Keratinocyte (primary cell): ENCODE measurements at regions not wholly inside any gene's neighbourhood (a gene's known extent, or its start where the extent isn't known, plus 50 kb on each side); places are given as distances from the start of the nearest gene placed in this dataset.

Experiments
- DNase-seq: peaks from one replicate; pipeline ENCODE4 v3.0.0-alpha.2; 2011; ENCODE audit warnings: low read depth, missing footprints, low spot score
- FAIRE-seq: peaks from 2 replicates; lab custom pipeline; 2011; peaks lifted over from hg19 to GRCh38; lab: Jason Lieb, UNC
- H2AFZ ChIP-seq: 2 replicates; pipeline ENCODE4 v1.6.0; 2012; ENCODE audit warnings: low read length, control low read depth, inconsistent platforms; ENCODE audit not compliant: control insufficient read depth
- H3K27ac ChIP-seq: 2 replicates; pipeline ENCODE4 v1.5.1; 2011; ENCODE audit warnings: low read length; ENCODE audit not compliant: control insufficient read depth, insufficient read depth
- H3K27me3 ChIP-seq: 3 replicates; pipeline ENCODE4 v1.6.0; 2011; ENCODE audit warnings: low read length; ENCODE audit not compliant: control insufficient read depth, insufficient read depth; ENCODE audit errors: extremely low read depth
- H3K36me3 ChIP-seq, 2 experiments: 2 replicates in 1 of 2; 3 replicates in 1 of 2; pipeline ENCODE4 v1.5.1; 2011; ENCODE audit warnings: low read length in 2 of 2, mild to moderate bottlenecking in 1 of 2; ENCODE audit not compliant: control insufficient read depth in 2 of 2, insufficient read depth in 2 of 2; ENCODE audit errors: extremely low read depth in 1 of 2
- H3K4me1 ChIP-seq: 3 replicates; pipeline ENCODE4 v1.5.1; 2011; ENCODE audit warnings: low read length; ENCODE audit not compliant: control insufficient read depth, insufficient read depth; ENCODE audit errors: extremely low read depth
- H3K4me2 ChIP-seq: 3 replicates; pipeline ENCODE4 v1.6.0; 2011; ENCODE audit warnings: low read depth, low read length; ENCODE audit not compliant: control insufficient read depth, insufficient read depth; ENCODE audit errors: extremely low read depth
- H3K4me3 ChIP-seq, 3 experiments: fragments of 200-600 bp in 1 of 3; sonication (generic) in 1 of 3; 2 replicates in 2 of 3; 3 replicates in 1 of 3; pipeline ENCODE4 v1.5.1; 2011 to 2016; ENCODE audit warnings: low read length in 3 of 3, mild to moderate bottlenecking in 3 of 3, control low read depth in 2 of 3, inconsistent platforms in 1 of 3, low read depth in 1 of 3, mixed read lengths in 1 of 3, mixed run types in 1 of 3, moderate library complexity in 1 of 3; ENCODE audit not compliant: control insufficient read depth in 2 of 3, insufficient read depth in 2 of 3; ENCODE audit errors: extremely low read depth in 1 of 3
- H3K79me2 ChIP-seq: 2 replicates; pipeline ENCODE4 v1.6.0; 2012; ENCODE audit warnings: low read length; ENCODE audit not compliant: control insufficient read depth, insufficient read depth
- H3K9ac ChIP-seq: 3 replicates; pipeline ENCODE4 v1.6.0; 2011; ENCODE audit warnings: low read length; ENCODE audit not compliant: control insufficient read depth, insufficient read depth; ENCODE audit errors: extremely low read depth
- H3K9me1 ChIP-seq: 3 replicates; pipeline ENCODE4 v1.6.0; 2011; ENCODE audit warnings: low read length; ENCODE audit not compliant: control insufficient read depth, insufficient read depth; ENCODE audit errors: extremely low read depth
- H3K9me3 ChIP-seq: 2 replicates; pipeline ENCODE4 v1.5.1; 2012; ENCODE audit warnings: low read depth, low read length; ENCODE audit not compliant: control insufficient read depth
- H4K20me1 ChIP-seq: 3 replicates; pipeline ENCODE4 v1.6.0; 2011; ENCODE audit warnings: low read length; ENCODE audit not compliant: control insufficient read depth, insufficient read depth; ENCODE audit errors: extremely low read depth
- EZH2 ChIP-seq: IDR thresholded peaks from one replicate; pipeline ENCODE4 v1.6.1; 2012; ENCODE audit warnings: inconsistent platforms, mild to moderate bottlenecking, low read length, moderate library complexity
- dilution Hi-C: fragments of 300-500 bp; cut with MboI; formaldehyde crosslinking; loops from one replicate; pipeline ENCODE4 v1.7.0; 2020; ENCODE audit warnings: low sequenced_read_pairs; ENCODE audit not compliant: extremely low pct_ligation_motif_present
- TF ChIP-seq, protein P1 (sequence below), 3 experiments: IDR thresholded peaks in 1 of 3; conservative IDR thresholded peaks in 1 of 3; optimal IDR thresholded peaks in 1 of 3; 2 replicates in 2 of 3; 3 replicates in 1 of 3; pipeline versions ENCODE3 to v1.5.1; 2011; ENCODE audit warnings: low read length in 3 of 3, mild to moderate bottlenecking in 3 of 3, moderate library complexity in 2 of 3, control low read depth in 1 of 3, inconsistent platforms in 1 of 3; ENCODE audit not compliant: insufficient read depth in 2 of 3; ENCODE audit errors: extremely low read depth in 1 of 3

DNA sequence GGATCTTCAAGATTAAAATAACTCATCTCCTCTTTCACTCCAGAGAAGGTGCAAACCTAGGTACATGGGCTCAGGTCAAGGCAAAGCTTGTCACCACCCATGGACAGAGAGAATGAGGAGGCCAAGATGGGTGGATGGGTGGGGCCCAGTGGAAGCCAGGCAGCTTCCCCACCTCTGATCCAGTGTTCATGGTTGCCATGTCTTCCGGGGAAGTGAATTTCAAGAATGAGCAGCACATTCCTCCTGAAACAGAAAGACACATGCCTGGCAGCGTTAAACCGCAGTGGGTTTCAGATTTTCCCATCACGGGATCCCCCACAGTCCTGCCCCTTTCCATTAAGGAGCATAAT is 301.7 kb downstream of the EIPR1 start:
- dilution Hi-C loops, result no loop called here
- H3K4me1 ChIP-seq, result no peaks in the 10 kb centered on the region
- H3K9me1 ChIP-seq, result no peaks in the 10 kb centered on the region
- no peak overlapping the region for H3K4me2 ChIP-seq
- H3K36me3 ChIP-seq, result no peaks in the 10 kb centered on the region
- no peaks in the 10 kb centered on the region for H3K9me3 ChIP-seq
- no peaks in the 10 kb centered on the region for H4K20me1 ChIP-seq
- H3K27ac ChIP-seq, result no peak overlapping the region
- no peak overlapping the region for H2AFZ ChIP-seq
- TF ChIP-seq, protein P1, sequence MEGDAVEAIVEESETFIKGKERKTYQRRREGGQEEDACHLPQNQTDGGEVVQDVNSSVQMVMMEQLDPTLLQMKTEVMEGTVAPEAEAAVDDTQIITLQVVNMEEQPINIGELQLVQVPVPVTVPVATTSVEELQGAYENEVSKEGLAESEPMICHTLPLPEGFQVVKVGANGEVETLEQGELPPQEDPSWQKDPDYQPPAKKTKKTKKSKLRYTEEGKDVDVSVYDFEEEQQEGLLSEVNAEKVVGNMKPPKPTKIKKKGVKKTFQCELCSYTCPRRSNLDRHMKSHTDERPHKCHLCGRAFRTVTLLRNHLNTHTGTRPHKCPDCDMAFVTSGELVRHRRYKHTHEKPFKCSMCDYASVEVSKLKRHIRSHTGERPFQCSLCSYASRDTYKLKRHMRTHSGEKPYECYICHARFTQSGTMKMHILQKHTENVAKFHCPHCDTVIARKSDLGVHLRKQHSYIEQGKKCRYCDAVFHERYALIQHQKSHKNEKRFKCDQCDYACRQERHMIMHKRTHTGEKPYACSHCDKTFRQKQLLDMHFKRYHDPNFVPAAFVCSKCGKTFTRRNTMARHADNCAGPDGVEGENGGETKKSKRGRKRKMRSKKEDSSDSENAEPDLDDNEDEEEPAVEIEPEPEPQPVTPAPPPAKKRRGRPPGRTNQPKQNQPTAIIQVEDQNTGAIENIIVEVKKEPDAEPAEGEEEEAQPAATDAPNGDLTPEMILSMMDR (optimal IDR thresholded peaks at IDR 0.05 in 1 of 3, IDR thresholded peaks at IDR 0.05 in 1 of 3, conservative IDR thresholded peaks at IDR 0.05 in 1 of 3; ENCODE audit: extremely low read depth in 1 of 3, insufficient read depth in 2 of 3, low read length in 3 of 3), result no peak
- TF ChIP-seq EZH2, result no peak
- H3K4me3 ChIP-seq, result no peak overlapping the region
- no peaks in the 10 kb centered on the region for H3K27me3 ChIP-seq
- no peaks in the 10 kb centered on the region for H3K79me2 ChIP-seq
- FAIRE-seq (no peak), DNase-seq (no peak)
- H3K9ac ChIP-seq, result no peak overlapping the region

DNA sequence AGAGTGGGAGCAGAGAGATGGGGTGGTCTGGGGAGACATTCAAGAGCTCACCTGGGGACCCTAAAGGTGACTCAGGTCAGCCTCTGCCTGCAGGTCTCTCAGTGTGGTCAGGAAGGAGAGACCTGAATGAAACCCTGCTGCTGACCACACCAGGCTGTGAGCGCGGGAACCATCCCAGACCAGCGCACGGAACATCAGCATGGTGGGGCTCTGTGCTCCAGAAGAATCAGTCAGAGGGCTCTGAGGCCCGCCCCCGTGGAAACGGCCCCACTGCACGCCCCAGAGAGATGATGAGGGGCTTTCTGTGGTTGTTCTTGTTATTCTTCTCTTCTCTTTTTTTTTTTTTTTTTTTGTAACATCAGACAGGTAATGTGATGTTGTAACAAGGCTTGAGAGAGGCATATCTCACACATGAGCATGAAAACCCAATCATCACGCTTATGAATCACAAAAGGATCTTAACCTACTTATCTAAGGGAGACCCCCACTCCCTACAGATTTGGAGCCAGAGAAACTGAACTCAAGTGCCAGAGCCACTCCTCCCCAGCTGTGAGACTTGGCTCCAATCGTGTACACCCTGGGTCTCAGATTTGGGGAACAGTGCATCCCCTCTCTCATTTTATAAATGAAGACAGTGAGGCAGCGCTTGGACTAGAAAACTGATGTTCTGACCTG is 302.2 kb downstream of the EIPR1 start:
- no peak overlapping the region for H3K4me3 ChIP-seq
- H3K27me3 ChIP-seq, result no peaks in the 10 kb centered on the region
- H3K9me1 ChIP-seq, result no peaks in the 10 kb centered on the region
- dilution Hi-C loops, result no loop called here
- no peaks in the 10 kb centered on the region for H3K9me3 ChIP-seq
- H3K4me2 ChIP-seq, result no peak overlapping the region
- H3K79me2 ChIP-seq, result no peaks in the 10 kb centered on the region
- H2AFZ ChIP-seq, result no peak overlapping the region
- no peak overlapping the region for H3K27ac ChIP-seq
- H3K4me1 ChIP-seq, result no peaks in the 10 kb centered on the region
- no peak for TF ChIP-seq EZH2
- TF ChIP-seq, protein P1 (optimal IDR thresholded peaks at IDR 0.05 in 1 of 3, IDR thresholded peaks at IDR 0.05 in 1 of 3, conservative IDR thresholded peaks at IDR 0.05 in 1 of 3; ENCODE audit: extremely low read depth in 1 of 3, insufficient read depth in 2 of 3, low read length in 3 of 3), result no peak
- FAIRE-seq, result no peak
- no peaks in the 10 kb centered on the region for H3K36me3 ChIP-seq
- no peaks in the 10 kb centered on the region for H4K20me1 ChIP-seq
- H3K9ac ChIP-seq, result no peak overlapping the region
- DNase-seq, result no peak
